Upper lobe of left lung (tissue), 6 donors: ENCODE measurements at regions not wholly inside any gene's neighbourhood (a gene's known extent, or its start where the extent isn't known, plus 50 kb on each side); places are given as distances from the start of the nearest gene placed in this dataset.
A peak's percentile ranks its signal among the peaks of the same experiment; 100 is the strongest.

Experiments
- ATAC-seq, 2 donors: fragments of 200-7000 bp; cut with Tn5 transposase; one replicate each; pipeline ENCODE4 v1.9.1; 2022; ENCODE audit warnings: mild to moderate bottlenecking in 2 of 2, moderate library complexity in 2 of 2; ENCODE audit not compliant: low FRiP score in 2 of 2
- DNase-seq, 2 donors: peaks; one replicate each; pipeline ENCODE4 v3.0.0-alpha.2; 2019 to 2020
- H3K27ac ChIP-seq, 4 donors: fragments of 200-600 bp; sonication (generic); one replicate each; pipeline ENCODE4 v1.5.1; 2016 to 2019
- H3K27me3 ChIP-seq, 4 donors: fragments of 200-600 bp; sonication (generic); one replicate each; pipeline ENCODE4 v1.5.1; 2017 to 2019
- H3K36me3 ChIP-seq, 4 donors: fragments of 200-600 bp; sonication (generic); one replicate each; pipeline ENCODE4 v1.5.1; 2016 to 2019
- H3K4me1 ChIP-seq, 4 donors: fragments of 200-600 bp; sonication (generic); one replicate each; pipeline ENCODE4 v1.5.1; 2018 to 2019
- H3K4me3 ChIP-seq, 4 donors: fragments of 200-600 bp; sonication (generic); one replicate each; pipeline ENCODE4 v1.5.1; 2017 to 2019; ENCODE audit warnings: mild to moderate bottlenecking in 2 of 4, moderate library complexity in 1 of 4
- H3K9me3 ChIP-seq, 4 donors: fragments of 200-600 bp; sonication (generic); one replicate each; pipeline ENCODE4 v1.5.1; 2018 to 2019
- EP300 ChIP-seq, 4 donors: sonication (generic); formaldehyde crosslinking; IDR thresholded peaks; one replicate each; pipeline ENCODE4 v1.5.1; 2017; ENCODE audit warnings: antibody characterized with exemption in 4 of 4, control low read depth in 2 of 4
- POLR2A ChIP-seq, 4 donors: fragments of 450-650 bp; IDR thresholded peaks; one replicate each; pipeline ENCODE4 v1.5.1; 2016 to 2017; ENCODE audit warnings: antibody characterized with exemption in 4 of 4, mild to moderate bottlenecking in 2 of 4
- POLR2AphosphoS5 ChIP-seq, 2 donors: sonication (generic); formaldehyde crosslinking; IDR thresholded peaks; one replicate each; pipeline ENCODE4 v1.5.1; 2017; ENCODE audit warnings: antibody characterized with exemption in 2 of 2
- WGBS, 2 donors: methylation state at CpG; one replicate each; pipeline ENCODE4 v1.1.5; 2017 to 2018; 5-methylcytosine and 5-hydroxymethylcytosine counted together
- TF ChIP-seq, protein P1 (sequence below), 6 experiments: fragments of 450-650 bp in 4 of 6; fragments of 200-600 bp in 2 of 6; sonication (generic) in 2 of 6; IDR thresholded peaks; one replicate each; pipeline ENCODE4 v1.5.1; 2016 to 2019; ENCODE audit warnings: antibody characterized with exemption in 6 of 6
- donor health status: DM: no; HTN: no; CAD: no; lungs with moderate emphysema.
- donor health status: DM: no; HTN: yes; CAD: no; lungs with severe emphysema.

DNA sequence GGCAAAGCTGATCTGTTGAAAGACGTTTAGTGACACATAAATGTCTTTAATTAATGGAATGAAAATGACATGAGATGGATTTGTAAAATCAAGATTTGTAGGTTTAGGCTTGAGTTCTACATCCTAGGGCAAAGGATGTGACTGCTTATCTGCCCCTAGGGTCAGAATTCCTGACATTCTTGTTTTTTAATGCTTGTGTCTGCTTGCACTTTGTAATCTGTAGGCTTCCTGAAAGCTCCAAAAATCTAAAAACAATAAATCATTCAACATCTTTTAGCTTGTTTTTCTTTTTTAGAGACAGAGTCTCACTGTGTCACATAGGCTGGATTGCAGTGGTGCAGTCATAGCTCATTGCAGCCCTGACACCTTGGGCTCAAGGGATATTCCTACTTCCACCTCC, 107.9 kb upstream of the MLIP start:
- Histone ChIP-seq H3K36me3 (no peaks in the 10 kb centered on the region), H3K9me3 (no peaks in the 10 kb centered on the region), H3K4me1 (no peaks in the 10 kb centered on the region), H3K27me3 (no peaks in the 10 kb centered on the region), H3K4me3 (no peak overlapping the region), H3K27ac (no peak overlapping the region)
- no peak for DNase-seq
- 50 to 59% methylated on average over 1 of the region's 1 CpG for WGBS, 2 donors
- ATAC-seq: no peak
- TF ChIP-seq POLR2A (IDR thresholded peaks at IDR 0.05) (no peak), POLR2AphosphoS5 (IDR thresholded peaks at IDR 0.05) (no peak), EP300 (IDR thresholded peaks at IDR 0.05) (no peak)
- TF ChIP-seq, protein P1, sequence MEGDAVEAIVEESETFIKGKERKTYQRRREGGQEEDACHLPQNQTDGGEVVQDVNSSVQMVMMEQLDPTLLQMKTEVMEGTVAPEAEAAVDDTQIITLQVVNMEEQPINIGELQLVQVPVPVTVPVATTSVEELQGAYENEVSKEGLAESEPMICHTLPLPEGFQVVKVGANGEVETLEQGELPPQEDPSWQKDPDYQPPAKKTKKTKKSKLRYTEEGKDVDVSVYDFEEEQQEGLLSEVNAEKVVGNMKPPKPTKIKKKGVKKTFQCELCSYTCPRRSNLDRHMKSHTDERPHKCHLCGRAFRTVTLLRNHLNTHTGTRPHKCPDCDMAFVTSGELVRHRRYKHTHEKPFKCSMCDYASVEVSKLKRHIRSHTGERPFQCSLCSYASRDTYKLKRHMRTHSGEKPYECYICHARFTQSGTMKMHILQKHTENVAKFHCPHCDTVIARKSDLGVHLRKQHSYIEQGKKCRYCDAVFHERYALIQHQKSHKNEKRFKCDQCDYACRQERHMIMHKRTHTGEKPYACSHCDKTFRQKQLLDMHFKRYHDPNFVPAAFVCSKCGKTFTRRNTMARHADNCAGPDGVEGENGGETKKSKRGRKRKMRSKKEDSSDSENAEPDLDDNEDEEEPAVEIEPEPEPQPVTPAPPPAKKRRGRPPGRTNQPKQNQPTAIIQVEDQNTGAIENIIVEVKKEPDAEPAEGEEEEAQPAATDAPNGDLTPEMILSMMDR (IDR thresholded peaks at IDR 0.05): no peak

DNA sequence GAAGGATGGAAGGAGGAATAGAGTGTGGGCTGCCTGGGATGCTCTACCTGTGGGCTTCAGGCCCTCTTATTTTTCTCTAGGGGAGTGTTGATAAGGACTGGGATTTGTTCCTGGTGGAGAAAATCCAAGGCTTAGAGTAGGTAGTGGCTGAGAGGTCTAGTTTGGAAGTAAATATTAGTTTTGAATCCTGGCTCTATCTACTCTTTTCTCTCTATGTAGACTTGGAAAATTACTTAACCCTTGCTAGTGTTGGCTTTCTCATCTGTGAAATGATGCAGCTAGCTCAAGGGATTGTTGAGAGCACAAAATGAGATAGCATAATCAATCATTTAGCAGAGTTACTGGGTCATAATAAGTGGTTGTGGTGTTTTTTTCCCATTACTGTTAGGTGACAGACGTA, 102.7 kb upstream of the MLIP start:
- TF ChIP-seq POLR2A (IDR thresholded peaks at IDR 0.05) (no peak), EP300 (IDR thresholded peaks at IDR 0.05) (no peak), POLR2AphosphoS5 (IDR thresholded peaks at IDR 0.05) (no peak)
- TF ChIP-seq, protein P1 (IDR thresholded peaks at IDR 0.05): no peak
- H3K36me3 ChIP-seq: no peaks in the 10 kb centered on the region
- DNase-seq (no peak), ATAC-seq (no peak)
- no peak overlapping the region for H3K27ac ChIP-seq
- no peaks in the 10 kb centered on the region for H3K27me3 ChIP-seq
- WGBS, 2 donors: 82 to 83% methylated on average over 1 of the region's 1 CpG
- no peaks in the 10 kb centered on the region for H3K9me3 ChIP-seq
- no peaks in the 10 kb centered on the region for H3K4me1 ChIP-seq
- no peak overlapping the region for H3K4me3 ChIP-seq

DNA sequence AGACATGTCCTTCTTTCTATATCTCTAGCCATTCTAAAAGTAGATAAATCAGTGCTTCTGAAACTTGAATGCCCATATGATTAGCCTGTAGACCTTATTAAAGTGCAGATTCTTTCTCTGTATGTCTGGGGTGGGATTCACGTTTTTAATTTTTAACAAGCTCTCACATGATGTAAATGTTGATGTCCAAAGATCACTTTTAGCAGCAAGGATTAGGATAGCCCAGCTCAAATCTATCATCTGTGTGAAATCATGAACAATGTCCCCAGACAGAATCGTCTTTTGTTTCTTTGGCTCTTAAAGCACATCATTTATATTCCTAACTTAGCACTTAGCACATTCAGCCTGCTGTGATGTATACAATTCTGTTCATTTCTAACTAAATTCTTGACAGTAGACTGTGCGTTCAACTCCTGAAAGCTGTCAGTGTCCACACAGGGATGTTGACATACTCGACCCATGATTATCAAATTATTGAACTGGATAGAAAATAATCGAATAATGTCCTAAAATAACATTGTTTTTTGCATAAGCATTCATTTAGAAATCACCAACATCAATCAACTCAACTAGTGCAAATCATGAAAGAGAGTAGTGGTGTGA, 102.1 kb upstream of the MLIP start:
- H3K36me3 ChIP-seq: no peaks in the 10 kb centered on the region
- H3K4me1 ChIP-seq: no peaks in the 10 kb centered on the region
- WGBS, 2 donors: 76 to 80% methylated on average over 5 of the region's 5 CpGs
- H3K4me3 ChIP-seq: no peak overlapping the region
- H3K27ac ChIP-seq: no peak overlapping the region
- TF ChIP-seq EP300 (IDR thresholded peaks at IDR 0.05): no peak
- TF ChIP-seq, protein P1 (IDR thresholded peaks at IDR 0.05): no peak
- no peak for TF ChIP-seq POLR2A (IDR thresholded peaks at IDR 0.05)
- TF ChIP-seq POLR2AphosphoS5 (IDR thresholded peaks at IDR 0.05): no peak
- ATAC-seq (no peak), DNase-seq (no peak)
- no peaks in the 10 kb centered on the region for H3K27me3 ChIP-seq
- no peaks in the 10 kb centered on the region for H3K9me3 ChIP-seq

DNA sequence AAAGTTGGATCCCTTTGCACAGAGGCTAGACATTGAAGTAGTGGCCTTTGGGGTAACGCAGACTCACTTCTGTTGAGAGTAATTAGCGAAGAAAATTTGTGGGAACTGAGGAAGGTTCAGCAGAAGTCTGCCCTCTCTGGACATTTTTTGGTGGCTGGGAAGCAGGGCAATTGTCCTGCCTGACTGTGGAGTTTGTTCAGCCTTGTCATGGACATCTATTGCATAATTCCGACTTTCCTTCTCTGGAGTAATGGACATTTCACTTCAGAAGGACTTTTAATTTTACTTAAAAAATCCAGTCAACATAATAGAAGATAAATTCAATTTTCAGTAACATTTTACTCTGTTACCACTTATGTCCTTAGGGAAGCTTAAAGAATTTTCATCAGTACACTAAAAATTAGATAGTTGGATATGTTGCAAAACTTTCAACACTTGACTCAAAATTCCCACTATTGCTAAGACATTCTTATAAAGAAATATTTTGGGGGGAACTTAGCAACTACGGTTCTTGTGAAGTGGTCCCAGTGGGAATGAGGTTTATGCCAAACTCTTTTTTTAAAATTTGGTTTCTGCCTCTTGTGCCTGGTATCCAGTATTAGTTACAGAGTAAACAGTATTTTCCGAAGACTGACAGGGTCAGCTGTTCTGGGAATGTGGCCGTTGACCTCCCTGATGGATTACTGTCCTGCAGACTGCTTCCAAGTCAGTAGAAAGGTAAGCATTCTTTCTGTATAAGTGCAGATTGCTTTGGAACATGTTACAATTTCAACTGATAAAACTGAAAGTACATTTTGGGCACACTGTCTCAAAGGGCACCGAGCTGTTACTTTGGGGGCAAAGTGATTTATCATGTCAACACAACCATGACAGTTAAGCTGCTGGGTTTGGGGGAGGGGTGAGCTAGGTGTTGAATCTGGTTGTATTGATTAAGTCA, 100.6 kb upstream of the MLIP start:
- Histone ChIP-seq H3K9me3 (no peaks in the 10 kb centered on the region), H3K36me3 (no peaks in the 10 kb centered on the region), H3K27ac (no peak overlapping the region), H3K4me1 (no peaks in the 10 kb centered on the region), H3K4me3 (no peak overlapping the region), H3K27me3 (no peaks in the 10 kb centered on the region)
- WGBS, 2 donors: 54 to 57% methylated on average over 7 of the region's 7 CpGs
- DNase-seq: no peak
- TF ChIP-seq POLR2AphosphoS5 (IDR thresholded peaks at IDR 0.05) (no peak), EP300 (IDR thresholded peaks at IDR 0.05) (no peak), POLR2A (IDR thresholded peaks at IDR 0.05) (no peak)
- TF ChIP-seq, protein P1 (IDR thresholded peaks at IDR 0.05): no peak
- peak in 1 of 2 donors; percentile 17 for ATAC-seq
